ENCODE measurements at regions not wholly inside any gene's neighbourhood (a gene's known extent, or its start where the extent isn't known, plus 50 kb on each side); places are given as distances from the start of the nearest gene placed in this dataset.

DNA sequence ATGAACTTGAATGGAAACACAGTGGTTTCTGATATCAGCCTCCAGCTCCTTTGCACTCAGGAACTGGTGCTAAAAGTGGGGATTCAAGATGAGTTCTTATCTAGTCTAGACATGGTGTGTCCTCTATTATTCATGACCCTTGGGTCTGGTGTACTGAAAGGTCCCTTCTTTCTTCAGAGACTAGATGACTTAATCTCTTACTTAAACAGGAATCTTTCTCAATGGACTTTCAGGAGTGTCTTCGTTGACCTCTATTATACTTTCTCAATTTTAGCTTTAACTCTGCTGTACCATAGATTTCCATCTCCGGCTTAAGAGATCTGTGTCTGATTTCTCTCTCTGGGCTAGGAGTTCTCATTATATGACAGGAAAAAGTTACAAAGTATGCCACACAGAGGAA, 83.5 kb upstream of the INHBA start:
- ATAC-seq (ENCODE audit: low read depth) (no peak), DNase-seq (ENCODE audit: low spot score) (no peak)
- H3K36me3 ChIP-seq (ENCODE audit: low read depth): no peaks in the 10 kb centered on the region
- H3K4me1 ChIP-seq (ENCODE audit: insufficient read depth, poor library complexity, severe bottlenecking): peaks cover 12% of the 10 kb centered on the region
- TF ChIP-seq, protein P1, sequence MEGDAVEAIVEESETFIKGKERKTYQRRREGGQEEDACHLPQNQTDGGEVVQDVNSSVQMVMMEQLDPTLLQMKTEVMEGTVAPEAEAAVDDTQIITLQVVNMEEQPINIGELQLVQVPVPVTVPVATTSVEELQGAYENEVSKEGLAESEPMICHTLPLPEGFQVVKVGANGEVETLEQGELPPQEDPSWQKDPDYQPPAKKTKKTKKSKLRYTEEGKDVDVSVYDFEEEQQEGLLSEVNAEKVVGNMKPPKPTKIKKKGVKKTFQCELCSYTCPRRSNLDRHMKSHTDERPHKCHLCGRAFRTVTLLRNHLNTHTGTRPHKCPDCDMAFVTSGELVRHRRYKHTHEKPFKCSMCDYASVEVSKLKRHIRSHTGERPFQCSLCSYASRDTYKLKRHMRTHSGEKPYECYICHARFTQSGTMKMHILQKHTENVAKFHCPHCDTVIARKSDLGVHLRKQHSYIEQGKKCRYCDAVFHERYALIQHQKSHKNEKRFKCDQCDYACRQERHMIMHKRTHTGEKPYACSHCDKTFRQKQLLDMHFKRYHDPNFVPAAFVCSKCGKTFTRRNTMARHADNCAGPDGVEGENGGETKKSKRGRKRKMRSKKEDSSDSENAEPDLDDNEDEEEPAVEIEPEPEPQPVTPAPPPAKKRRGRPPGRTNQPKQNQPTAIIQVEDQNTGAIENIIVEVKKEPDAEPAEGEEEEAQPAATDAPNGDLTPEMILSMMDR (IDR thresholded peaks at IDR 0.05; ENCODE audit: poor library complexity, severe bottlenecking): no peak
- no peaks in the 10 kb centered on the region for H3K9me3 ChIP-seq (ENCODE audit: severe bottlenecking)
- H3K27me3 ChIP-seq (ENCODE audit: insufficient read depth, poor library complexity, severe bottlenecking): no peaks in the 10 kb centered on the region
- H3K4me3 ChIP-seq (ENCODE audit: severe bottlenecking): no peak overlapping the region
- no peak overlapping the region for H3K27ac ChIP-seq (ENCODE audit: poor library complexity, severe bottlenecking)

- Histone ChIP-seq H3K4me1 (ENCODE audit: insufficient read depth, poor library complexity, severe bottlenecking) (peaks cover 12% of the 10 kb centered on the region), H3K9me3 (ENCODE audit: severe bottlenecking) (no peaks in the 10 kb centered on the region), H3K27me3 (ENCODE audit: insufficient read depth, poor library complexity, severe bottlenecking) (no peaks in the 10 kb centered on the region), H3K36me3 (ENCODE audit: low read depth) (no peaks in the 10 kb centered on the region), H3K27ac (ENCODE audit: poor library complexity, severe bottlenecking) (no peak overlapping the region), H3K4me3 (ENCODE audit: severe bottlenecking) (no peak overlapping the region)
- no peak for DNase-seq (ENCODE audit: low spot score)
- ATAC-seq (ENCODE audit: low read depth): no peak
- TF ChIP-seq, protein P1 (IDR thresholded peaks at IDR 0.05; ENCODE audit: poor library complexity, severe bottlenecking): no peak
Measured at GRCh38 chr7:41785840-41786239, 83.0 kb upstream of the INHBA start.

GRCh38 chr7:41785265-41785664, 82.4 kb upstream of the INHBA start:
- Histone ChIP-seq H3K27ac (ENCODE audit: poor library complexity, severe bottlenecking) (no peak overlapping the region), H3K36me3 (ENCODE audit: low read depth) (no peaks in the 10 kb centered on the region), H3K4me3 (ENCODE audit: severe bottlenecking) (no peak overlapping the region), H3K9me3 (ENCODE audit: severe bottlenecking) (no peaks in the 10 kb centered on the region), H3K4me1 (ENCODE audit: insufficient read depth, poor library complexity, severe bottlenecking) (peaks cover 12% of the 10 kb centered on the region), H3K27me3 (ENCODE audit: insufficient read depth, poor library complexity, severe bottlenecking) (no peaks in the 10 kb centered on the region)
- TF ChIP-seq, protein P1 (IDR thresholded peaks at IDR 0.05; ENCODE audit: poor library complexity, severe bottlenecking): no peak
- ATAC-seq (ENCODE audit: low read depth) (no peak), DNase-seq (ENCODE audit: low spot score) (no peak)

GRCh38 chr7:41779918-41780317, 77.0 kb upstream of the INHBA start:
- DNase-seq (ENCODE audit: low spot score) (no peak), ATAC-seq (ENCODE audit: low read depth) (no peak)
- H3K4me1 ChIP-seq (ENCODE audit: insufficient read depth, poor library complexity, severe bottlenecking): no peaks in the 10 kb centered on the region
- no peaks in the 10 kb centered on the region for H3K27me3 ChIP-seq (ENCODE audit: insufficient read depth, poor library complexity, severe bottlenecking)
- H3K4me3 ChIP-seq (ENCODE audit: severe bottlenecking): no peak overlapping the region
- TF ChIP-seq, protein P1 (IDR thresholded peaks at IDR 0.05; ENCODE audit: poor library complexity, severe bottlenecking): no peak
- no peaks in the 10 kb centered on the region for H3K36me3 ChIP-seq (ENCODE audit: low read depth)
- no peak overlapping the region for H3K27ac ChIP-seq (ENCODE audit: poor library complexity, severe bottlenecking)
- H3K9me3 ChIP-seq (ENCODE audit: severe bottlenecking): no peaks in the 10 kb centered on the region

GRCh38 chr7:41777894-41778596, 75.2 kb upstream of the INHBA start:
- no peak for DNase-seq (ENCODE audit: low spot score)
- no peak overlapping the region for H3K27ac ChIP-seq (ENCODE audit: poor library complexity, severe bottlenecking)
- no peaks in the 10 kb centered on the region for H3K36me3 ChIP-seq (ENCODE audit: low read depth)
- no peak for ATAC-seq (ENCODE audit: low read depth)
- H3K4me3 ChIP-seq (ENCODE audit: severe bottlenecking): no peak overlapping the region
- TF ChIP-seq, protein P1 (IDR thresholded peaks at IDR 0.05; ENCODE audit: poor library complexity, severe bottlenecking): no peak
- no peaks in the 10 kb centered on the region for H3K27me3 ChIP-seq (ENCODE audit: insufficient read depth, poor library complexity, severe bottlenecking)
- H3K4me1 ChIP-seq (ENCODE audit: insufficient read depth, poor library complexity, severe bottlenecking): no peaks in the 10 kb centered on the region
- H3K9me3 ChIP-seq (ENCODE audit: severe bottlenecking): no peaks in the 10 kb centered on the region
